ENCODE measurements at regions not wholly inside any gene's neighbourhood (a gene's known extent, or its start where the extent isn't known, plus 50 kb on each side); places are given as distances from the start of the nearest gene placed in this dataset.
A peak's percentile ranks its signal among the peaks of the same experiment; 100 is the strongest.
"Not testable (repeated sequence)": the region's sequence is repeated elsewhere in the genome, so short reads cannot be mapped to it uniquely, and the experiment has no call there.

DNA sequence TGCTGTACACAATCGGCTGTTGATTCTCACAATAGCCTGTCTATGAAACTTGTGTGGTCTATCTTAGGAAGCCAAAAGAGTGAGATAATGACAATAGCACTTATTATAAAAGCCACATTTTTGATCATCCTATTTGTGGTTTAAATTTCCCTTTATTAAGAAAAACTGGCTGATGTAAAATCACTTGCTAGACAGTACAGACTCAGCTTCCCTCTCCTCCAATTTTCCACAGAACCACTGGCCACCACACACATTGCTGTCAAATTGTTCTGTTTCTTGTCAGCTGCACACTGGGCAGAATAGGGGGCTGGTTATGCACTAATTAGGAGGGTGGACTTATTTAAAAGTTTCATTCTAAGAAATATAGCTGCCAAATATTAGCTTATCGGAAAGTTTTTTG is 425.9 kb downstream of the EPHA3 start:
- DNase-seq (ENCODE audit: low read depth, low spot score), result no peak
- H3K27ac ChIP-seq, result no peak overlapping the region

DNA sequence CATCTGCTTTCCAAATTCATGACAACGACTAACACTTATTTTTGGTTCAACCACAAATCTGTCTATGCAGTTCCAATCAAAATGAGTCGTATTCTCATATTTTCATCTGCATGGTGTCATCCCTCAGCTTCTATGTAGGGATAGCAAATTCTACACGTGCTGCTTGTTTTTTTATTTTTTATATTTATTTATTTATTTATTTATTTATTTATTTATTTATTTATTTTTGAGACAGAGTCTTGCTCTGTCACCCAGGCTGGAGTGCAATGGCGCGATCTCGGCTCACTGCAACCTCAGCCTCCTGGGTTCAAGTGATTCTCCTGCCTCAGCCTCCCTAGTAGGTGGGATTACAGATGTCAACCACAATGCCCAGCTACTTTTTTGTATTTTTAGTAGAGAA is 447.2 kb downstream of the EPHA3 start:
- not testable (repeated sequence) for DNase-seq (ENCODE audit: low read depth, low spot score)

DNA sequence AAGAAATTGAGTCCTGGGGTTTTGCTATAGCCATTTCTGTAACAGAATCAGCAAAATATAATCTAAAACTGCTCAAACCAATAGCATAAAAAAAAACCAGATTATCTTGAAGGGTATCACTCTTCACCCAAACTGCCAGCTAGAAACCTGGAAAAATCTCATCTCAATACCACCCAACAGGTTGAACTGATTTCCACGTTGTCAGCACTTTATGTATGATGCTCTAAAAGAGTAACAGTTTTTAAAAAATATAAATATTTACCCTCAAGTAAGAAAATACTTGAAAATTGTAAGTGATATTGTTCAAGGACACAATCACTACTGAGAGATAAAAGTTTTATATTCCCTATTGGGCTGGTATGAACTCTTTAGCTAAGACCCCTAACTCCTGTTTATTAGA is 451.3 kb downstream of the EPHA3 start:
- H3K27ac ChIP-seq, result no peak overlapping the region
- no peak for DNase-seq (ENCODE audit: low read depth, low spot score)

More for the DNA sequence above, 447.2 kb downstream of the EPHA3 start:
- not testable (repeated sequence) for H3K27ac ChIP-seq

DNA sequence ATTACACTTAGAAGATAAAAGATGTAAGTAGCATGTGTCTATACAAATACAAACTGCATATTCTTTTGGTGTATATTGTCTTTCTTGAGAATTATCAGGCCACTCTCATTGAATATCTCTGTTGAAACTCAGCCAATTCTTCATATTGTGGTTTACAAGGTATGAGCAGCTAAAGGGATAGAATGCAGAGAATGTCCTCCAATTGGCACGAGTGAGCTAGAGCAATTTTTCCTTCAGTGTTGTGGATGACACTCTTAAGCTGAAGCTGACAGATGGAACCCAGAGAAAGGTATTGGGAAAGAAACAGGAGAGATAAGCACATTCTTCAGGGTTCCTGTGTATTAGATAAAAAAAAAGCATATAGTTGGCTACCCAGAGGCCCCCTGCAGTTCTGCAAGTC is 453.1 kb downstream of the EPHA3 start:
- H3K27ac ChIP-seq, result no peak overlapping the region

GRCh38 chr3:89562373-89562772 is 455.0 kb downstream of the EPHA3 start:
- H3K27ac ChIP-seq, result no peak overlapping the region
- no peak for DNase-seq (ENCODE audit: low read depth, low spot score)

More for the DNA sequence above, 453.1 kb downstream of the EPHA3 start:
- no peak for DNase-seq (ENCODE audit: low read depth, low spot score)

DNA sequence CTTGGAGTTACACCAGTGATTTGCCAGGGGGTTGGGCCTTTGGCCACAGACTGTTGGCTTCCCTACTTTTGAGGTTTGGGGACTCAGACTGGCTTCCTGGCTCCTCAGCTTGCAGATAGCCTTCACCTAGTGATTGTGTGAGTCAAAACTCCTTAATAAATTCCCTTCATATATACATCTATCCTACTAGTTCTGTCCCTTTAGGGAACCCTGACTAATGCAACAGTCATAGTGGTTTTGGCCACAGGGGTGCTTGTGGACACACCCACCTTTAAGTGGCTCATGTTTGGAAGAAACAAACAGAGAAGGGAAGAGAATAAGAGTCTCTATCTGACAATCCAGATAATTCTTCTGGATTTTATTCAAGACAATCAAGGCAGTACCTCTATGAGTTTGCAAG is 457.7 kb downstream of the EPHA3 start:
- H3K27ac ChIP-seq, result no peak overlapping the region
- peak; percentile 8 for DNase-seq (ENCODE audit: low read depth, low spot score)

DNA sequence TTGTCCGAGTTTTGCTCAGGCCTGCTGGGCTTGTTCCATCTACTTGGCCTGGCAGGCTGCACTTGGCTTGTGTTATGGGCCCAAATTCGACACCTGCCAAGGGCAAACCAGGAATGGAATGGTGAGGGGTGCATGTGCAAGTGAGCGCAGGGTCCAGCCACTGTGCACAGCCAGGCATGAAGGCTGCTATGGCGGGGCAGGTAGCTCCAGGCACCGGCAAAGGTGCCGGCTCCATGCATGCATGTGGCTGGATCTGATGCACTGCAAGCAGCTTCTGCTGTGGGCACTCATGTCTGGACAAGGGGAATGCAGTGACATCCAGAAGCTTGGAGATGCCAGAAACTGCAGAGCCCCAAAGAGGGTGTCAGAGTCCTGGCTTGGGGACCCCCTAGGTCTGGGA is 463.0 kb downstream of the EPHA3 start:
- no peak for DNase-seq (ENCODE audit: low read depth, low spot score)
- no peak overlapping the region for H3K27ac ChIP-seq

- no peak overlapping the region for H3K27ac ChIP-seq
- DNase-seq (ENCODE audit: low read depth, low spot score), result no peak
These were observed 463.9 kb downstream of the EPHA3 start for GRCh38 chr3:89571298-89571697.

DNA sequence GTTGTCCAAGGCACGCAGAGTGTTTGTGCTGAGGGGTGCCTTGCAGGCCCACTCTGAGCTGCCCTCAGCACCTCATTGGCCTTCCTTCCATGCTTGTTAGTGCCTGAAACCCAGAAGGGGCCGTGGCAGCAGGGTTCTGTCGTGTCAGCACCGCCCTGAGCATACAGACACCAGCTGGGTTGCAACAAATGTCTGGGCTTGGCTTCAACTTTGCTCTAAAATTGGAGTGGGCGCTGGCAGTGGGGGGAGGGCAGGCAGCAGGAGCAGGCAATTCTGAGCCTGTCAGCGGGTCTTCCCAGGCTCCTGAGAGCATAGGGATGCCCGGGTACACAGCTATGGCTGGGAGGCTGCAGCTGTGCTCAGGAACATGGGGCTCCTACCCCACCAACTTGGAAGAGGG is 464.3 kb downstream of the EPHA3 start:
- H3K27ac ChIP-seq, result no peak overlapping the region
- no peak for DNase-seq (ENCODE audit: low read depth, low spot score)

GRCh38 chr3:89572261-89572660 is 464.8 kb downstream of the EPHA3 start:
- H3K27ac ChIP-seq, result no peak overlapping the region
- DNase-seq (ENCODE audit: low read depth, low spot score), result no peak

- DNase-seq (ENCODE audit: low read depth, low spot score), result no peak
- no peak overlapping the region for H3K27ac ChIP-seq
These were observed 469.0 kb downstream of the EPHA3 start for GRCh38 chr3:89576417-89576816.

GRCh38 chr3:89577637-89578530 is 470.5 kb downstream of the EPHA3 start:
- no peak for DNase-seq (ENCODE audit: low read depth, low spot score)
- H3K27ac ChIP-seq, result no peak overlapping the region

DNA sequence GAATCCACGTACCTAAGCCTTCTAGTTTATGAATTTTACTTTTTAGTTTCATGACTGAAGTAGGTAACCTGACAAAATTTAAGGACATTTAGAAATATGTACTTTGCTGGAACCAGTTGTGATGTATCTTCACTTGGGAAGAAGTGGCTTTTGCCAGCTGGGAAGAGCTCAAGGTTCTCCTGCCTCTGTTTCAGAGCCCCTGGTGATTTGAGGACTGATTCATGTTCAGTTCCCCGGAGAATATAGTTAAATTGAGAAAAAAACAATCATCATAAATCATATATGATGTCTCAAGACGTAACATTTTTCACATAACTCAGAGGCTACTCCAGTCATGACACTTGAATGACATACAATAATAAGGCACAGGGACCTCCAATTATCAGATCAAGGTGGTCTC is 473.4 kb downstream of the EPHA3 start:
- H3K27ac ChIP-seq, result no peak overlapping the region
- DNase-seq (ENCODE audit: low read depth, low spot score), result no peak

DNA sequence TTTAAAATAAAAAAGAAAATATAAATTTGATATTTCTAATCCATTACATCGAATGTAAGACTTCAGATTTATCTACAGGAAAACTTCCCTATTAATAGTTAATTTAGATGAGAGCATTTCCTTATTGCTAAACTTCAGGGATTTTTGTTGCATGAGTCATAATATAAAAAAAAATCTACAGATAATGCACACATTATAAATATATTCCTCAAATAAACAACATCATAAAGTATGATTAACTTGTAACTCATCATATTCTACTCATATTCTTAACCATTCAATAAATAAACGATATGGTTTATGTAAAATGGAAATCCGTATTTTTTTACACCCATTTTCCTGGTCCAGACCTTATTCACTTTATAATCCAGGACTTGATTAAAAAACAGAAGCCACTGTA is 477.0 kb downstream of the EPHA3 start:
- no peak for DNase-seq (ENCODE audit: low read depth, low spot score)
- H3K27ac ChIP-seq, result no peak overlapping the region

- no peak for DNase-seq (ENCODE audit: low read depth, low spot score)
- no peak overlapping the region for H3K27ac ChIP-seq
These were observed 478.8 kb downstream of the EPHA3 start for GRCh38 chr3:89586256-89586655.

DNA sequence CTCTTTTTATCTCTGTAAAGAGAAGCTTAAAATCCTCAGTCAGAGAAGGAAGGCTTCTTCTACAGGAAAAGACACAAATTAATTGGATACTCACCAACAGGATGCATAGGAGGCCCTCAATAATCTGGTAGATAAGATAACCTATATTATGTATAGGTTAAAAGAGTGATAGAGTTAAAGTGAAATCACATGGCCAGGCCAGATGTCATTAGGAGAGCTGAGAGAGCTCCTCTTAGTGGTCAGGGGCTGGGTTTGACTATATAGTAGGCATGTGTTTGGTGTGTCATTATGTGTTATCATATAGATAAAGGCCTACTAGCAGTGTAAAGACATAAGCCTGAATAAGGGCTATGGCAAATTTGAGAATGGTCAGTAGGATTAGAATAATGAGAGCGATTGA is 479.3 kb downstream of the EPHA3 start:
- DNase-seq (ENCODE audit: low read depth, low spot score), result no peak
- H3K27ac ChIP-seq, result no peak overlapping the region

- no peak for DNase-seq (ENCODE audit: low read depth, low spot score)
These were observed 498.7 kb downstream of the EPHA3 start for GRCh38 chr3:89606151-89606550.

GRCh38 chr3:89612027-89612426 is 504.6 kb downstream of the EPHA3 start:
- no peak overlapping the region for H3K27ac ChIP-seq
- DNase-seq (ENCODE audit: low read depth, low spot score), result no peak

More at GRCh38 chr3:89606151-89606550, 498.7 kb downstream of the EPHA3 start:
- no peak overlapping the region for H3K27ac ChIP-seq

DNA sequence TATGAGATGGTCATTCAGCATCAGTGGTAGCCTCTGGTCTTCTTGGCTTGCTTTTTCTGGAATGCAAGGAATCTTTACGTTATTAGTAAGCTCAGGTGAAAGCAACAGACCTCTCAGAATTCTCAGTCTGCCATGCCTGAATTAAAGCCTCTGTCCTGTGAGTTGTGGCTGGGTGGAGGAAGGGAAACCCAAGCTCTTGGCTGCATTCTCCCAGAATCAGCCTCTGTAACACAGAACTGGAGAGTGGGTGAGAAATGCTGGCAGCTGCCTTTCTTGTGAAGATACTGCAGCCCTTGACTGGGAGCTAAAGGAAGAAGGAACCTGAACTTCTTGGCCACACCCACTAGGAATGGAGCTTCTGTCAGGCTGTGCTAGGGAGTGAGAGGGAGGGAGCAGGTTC is 505.8 kb downstream of the EPHA3 start:
- no peak overlapping the region for H3K27ac ChIP-seq
- DNase-seq (ENCODE audit: low read depth, low spot score), result no peak

GRCh38 chr3:89617706-89618105 is 510.3 kb downstream of the EPHA3 start:
- H3K27ac ChIP-seq, result no peak overlapping the region
- peak; percentile 16 for DNase-seq (ENCODE audit: low read depth, low spot score)

DNA sequence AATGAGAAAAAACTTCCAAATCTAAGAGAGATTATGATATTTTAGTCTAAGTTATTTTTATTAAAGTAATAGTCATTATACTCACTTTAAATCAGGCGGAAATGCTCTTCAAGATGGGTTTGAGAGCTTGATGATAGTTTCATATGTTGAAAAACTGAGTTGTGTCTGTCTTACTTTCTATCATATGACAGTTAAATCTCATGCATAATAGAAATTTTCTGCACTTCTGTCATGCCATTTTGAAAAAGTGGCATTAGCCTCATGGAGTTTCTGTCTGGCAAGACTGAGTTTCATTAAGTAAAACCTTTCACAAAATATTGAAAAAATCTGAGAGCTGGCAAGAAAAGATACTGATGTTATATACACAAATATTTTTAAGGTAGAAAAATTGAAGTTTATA is 511.8 kb downstream of the EPHA3 start:
- no peak overlapping the region for H3K27ac ChIP-seq
- no peak for DNase-seq (ENCODE audit: low read depth, low spot score)

- no peak for DNase-seq (ENCODE audit: low read depth, low spot score)
These were observed 514.8 kb downstream of the EPHA3 start for GRCh38 chr3:89622063-89622700.

More at GRCh38 chr3:89622063-89622700, 514.8 kb downstream of the EPHA3 start:
- H3K27ac ChIP-seq, result no peak overlapping the region
